GM18951 (cell line): ENCODE measurements at regions not wholly inside any gene's neighbourhood (a gene's known extent, or its start where the extent isn't known, plus 50 kb on each side); places are given as distances from the start of the nearest gene placed in this dataset.
"Not testable (repeated sequence)": the region's sequence is repeated elsewhere in the genome, so short reads cannot be mapped to it uniquely, and the experiment has no call there.

Source experiments
- POLR2A ChIP-seq: IDR thresholded peaks from 4 replicates; pipeline ENCODE4 v1.6.1; 2011; ENCODE audit warnings: mild to moderate bottlenecking; ENCODE audit not compliant: insufficient read length, insufficient read depth; ENCODE audit errors: extremely low read depth
- in situ Hi-C: fragments of 300-500 bp; cut with MboI; formaldehyde crosslinking; loops from one replicate; pipeline ENCODE4 v1.12.0; 2022; ENCODE audit warnings: low sequenced_read_pairs, mixed read lengths, inconsistent platforms; ENCODE audit not compliant: unreplicated experiment

- in situ Hi-C loops = no loop called here
- TF ChIP-seq POLR2A = no peak
Observed at GRCh38 chr7:25686493-25686892, 458.2 kb upstream of the NPVF start.

- TF ChIP-seq POLR2A = no peak
- in situ Hi-C loops = no loop called here
Observed at GRCh38 chr7:25694211-25694610, 457.8 kb upstream of the NFE2L3 start.

DNA sequence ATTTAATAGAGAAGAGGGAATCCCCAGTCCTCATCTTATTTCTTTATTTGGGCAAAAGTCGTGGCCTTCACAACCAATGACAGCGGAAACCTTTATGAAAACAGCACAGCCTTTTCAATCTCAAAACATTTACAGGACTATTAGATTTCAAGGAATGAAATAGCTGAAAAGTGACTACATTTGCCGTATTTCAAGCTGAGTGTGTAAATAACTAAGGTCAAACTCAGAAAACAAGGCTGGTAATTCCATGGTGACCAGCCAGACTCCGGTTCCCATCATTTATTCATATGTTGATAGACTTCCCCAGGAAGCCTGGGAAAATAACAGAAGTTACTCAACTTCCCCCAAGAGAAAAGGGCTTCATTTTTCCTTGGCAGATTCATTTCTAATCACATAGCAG lies 457.3 kb upstream of the NFE2L3 start:
- no peak for TF ChIP-seq POLR2A
- in situ Hi-C loops = no loop called here

DNA sequence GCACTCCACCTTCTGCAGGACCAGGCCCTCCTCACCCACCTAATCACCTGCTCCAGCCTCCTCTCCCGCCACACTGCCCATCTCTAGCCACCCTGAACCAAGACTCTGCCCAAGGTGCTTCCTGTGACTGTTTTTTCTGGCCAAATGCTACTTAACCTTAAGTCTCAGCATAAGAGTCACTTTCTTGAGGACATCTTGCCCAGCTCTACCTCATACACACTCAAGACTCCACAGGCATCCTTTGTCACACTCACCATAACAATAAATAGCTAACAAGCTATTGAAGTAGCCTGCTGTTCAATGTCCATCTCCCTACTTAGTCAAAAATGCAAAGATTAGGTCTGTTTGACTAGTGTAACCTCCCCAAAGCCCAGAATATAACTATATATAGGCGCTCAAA lies 455.4 kb upstream of the NFE2L3 start:
- TF ChIP-seq POLR2A = no peak
- in situ Hi-C loops = no loop called here

DNA sequence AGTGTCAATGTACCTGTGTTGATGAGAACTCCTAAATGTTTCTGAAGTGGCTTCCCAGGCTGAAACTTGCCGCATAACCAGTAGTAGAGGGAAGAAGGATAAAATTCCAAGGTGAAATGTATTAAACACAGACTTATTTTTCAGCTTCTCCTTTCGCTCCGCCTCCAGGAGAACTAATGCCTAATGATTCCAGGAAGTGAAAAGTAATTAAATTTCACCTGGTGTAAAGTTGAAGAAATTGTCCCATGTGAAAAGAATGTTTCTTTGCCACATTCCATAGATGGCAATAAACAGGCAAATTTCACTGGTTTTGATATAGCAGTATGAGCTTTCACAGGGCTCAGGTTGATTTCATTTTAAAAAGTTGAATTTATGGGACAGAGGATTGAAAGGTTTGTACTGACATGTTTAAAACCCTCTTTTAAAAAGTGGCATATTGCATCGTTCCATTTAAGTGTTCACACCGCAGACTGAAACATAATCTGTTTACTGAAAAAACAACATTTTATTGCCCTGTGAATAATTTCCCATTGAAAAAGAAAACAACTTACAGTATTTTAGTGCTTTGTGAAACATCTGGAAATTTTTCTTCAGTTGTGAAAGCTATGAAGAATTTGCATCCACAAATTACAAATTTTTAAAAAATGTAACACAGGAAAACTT lies 453.4 kb upstream of the NFE2L3 start:
- TF ChIP-seq POLR2A = no peak

GRCh38 chr7:25700141-25700540 lies 451.9 kb upstream of the NFE2L3 start:
- in situ Hi-C loops = not testable (repeated sequence)

More for the DNA sequence above, 453.4 kb upstream of the NFE2L3 start:
- in situ Hi-C loops = no loop called here

DNA sequence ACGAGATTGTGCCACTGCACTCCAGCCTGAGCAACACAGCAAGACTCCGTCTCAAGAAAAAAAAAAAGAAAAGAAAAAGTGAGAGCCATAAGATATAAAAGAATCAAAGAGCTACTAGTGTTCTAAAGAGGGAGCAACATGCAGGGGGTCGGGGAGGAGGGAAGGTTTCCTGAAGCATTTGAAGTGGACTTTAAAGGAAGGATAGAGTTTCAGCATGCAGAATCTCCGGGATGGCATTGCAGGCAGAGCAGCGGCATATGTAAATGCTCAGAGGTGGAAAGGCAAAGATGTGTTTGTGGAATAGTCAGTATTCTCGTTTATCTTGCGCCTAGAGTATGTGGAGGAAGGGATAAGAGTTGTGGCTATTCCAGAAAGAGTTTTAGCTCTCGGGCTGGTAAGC lies 447.6 kb upstream of the NFE2L3 start:
- no peak for TF ChIP-seq POLR2A
- in situ Hi-C loops = no loop called here

GRCh38 chr7:25706764-25707163 lies 445.2 kb upstream of the NFE2L3 start:
- no peak for TF ChIP-seq POLR2A
- in situ Hi-C loops = no loop called here

DNA sequence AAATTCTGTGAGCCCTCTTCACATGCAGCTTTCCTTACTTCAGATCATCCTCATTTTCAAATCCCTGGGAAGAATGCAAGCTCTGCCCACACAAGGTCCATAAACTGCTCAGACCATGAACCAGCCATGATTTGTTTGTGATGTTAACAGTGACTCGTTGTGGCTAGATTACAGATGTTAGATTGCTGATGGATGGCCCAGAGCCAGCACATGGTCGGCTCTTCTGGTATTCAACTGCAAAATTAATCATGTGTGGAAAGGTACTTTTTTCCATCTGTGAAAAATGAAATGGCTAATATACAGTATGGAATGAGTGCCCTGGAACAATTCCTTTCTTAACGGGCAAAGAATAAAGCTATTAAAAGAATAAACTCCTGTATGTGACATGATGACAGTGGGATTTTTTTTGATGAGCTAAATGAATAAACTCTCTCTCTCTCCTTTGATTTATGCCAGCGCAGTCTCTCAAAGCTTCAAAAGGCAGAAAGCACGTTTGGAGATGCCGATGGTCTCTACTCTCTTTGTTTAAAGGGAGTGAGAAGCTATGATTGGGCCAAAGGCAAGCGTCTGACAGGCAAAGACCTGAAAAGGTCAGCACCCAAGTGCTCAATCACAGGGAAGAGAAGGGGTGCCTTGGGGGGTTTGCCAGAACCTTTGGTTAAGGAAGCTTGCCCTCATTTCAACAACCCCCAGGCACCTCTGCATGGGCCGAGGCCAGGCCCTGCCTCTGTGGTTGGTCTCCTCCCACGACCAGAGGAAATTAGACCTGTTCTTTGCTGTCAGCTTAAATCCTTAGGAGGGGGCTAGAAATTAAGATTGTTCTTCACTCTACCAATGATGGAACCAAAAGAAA lies 444.0 kb upstream of the NFE2L3 start:
- in situ Hi-C loops = no loop called here
- TF ChIP-seq POLR2A = no peak

DNA sequence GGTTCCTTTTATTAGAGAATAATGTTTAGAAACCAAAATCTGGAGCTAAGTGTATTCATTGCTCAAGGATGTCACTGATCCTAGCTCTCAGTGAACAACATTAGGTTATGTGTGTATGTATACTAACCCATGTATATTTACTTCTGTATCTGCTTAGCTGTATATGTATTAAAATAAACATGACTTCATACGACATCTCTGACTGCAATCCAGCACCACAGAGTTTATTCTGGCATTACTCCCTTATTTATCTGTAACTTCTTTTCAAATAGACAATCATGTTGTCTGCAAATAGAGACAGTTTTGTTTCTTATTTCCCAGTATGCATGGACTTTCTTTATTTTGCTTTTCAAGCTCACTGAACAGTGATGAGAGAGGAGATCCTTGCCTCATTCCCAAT lies 441.0 kb upstream of the NFE2L3 start:
- in situ Hi-C loops = no loop called here
- no peak for TF ChIP-seq POLR2A

- in situ Hi-C loops = no loop called here
- TF ChIP-seq POLR2A = no peak
Observed at GRCh38 chr7:25711940-25712339, 440.1 kb upstream of the NFE2L3 start.

DNA sequence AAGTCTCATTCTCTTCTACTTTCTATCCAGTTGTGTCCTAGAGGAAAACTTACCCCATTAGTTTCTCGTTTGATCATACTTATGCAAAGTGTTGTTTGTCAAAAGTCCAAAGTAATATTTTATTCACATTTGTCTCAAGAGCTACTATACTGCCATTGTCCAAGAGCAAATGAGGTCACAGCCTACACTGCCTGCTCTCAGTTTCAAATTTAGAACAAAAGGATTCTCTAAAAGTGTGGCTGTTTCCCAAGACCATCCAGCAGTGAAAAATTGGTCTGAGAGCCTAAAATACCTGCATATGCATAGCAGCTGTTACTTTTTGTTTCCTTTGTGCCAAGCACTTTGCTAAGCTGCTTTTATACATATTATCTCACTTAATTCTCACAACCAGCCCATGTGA lies 439.5 kb upstream of the NFE2L3 start:
- in situ Hi-C loops = no loop called here

GRCh38 chr7:25714013-25714412 lies 438.0 kb upstream of the NFE2L3 start:
- in situ Hi-C loops = no loop called here
- TF ChIP-seq POLR2A = no peak

More for the DNA sequence above, 439.5 kb upstream of the NFE2L3 start:
- no peak for TF ChIP-seq POLR2A

DNA sequence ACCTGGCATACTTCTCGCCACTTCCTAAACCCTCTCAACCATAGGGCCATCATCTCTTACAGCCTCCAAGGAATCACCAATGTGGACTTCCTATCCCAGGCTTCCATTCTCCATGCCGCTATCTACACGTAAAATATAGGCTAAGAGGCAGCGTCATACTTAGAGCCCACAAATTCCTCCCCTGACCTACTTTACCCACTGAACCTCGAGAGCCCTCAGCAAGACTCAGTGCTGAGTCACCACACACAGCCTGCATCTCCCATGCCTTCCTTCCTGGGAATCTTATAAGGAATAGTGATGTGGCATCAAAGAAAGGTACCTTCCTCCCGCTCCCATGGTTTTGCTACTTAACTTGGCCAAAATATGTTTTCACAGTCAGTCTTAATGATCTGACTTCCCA lies 435.6 kb upstream of the NFE2L3 start:
- in situ Hi-C loops = no loop called here
- no peak for TF ChIP-seq POLR2A

DNA sequence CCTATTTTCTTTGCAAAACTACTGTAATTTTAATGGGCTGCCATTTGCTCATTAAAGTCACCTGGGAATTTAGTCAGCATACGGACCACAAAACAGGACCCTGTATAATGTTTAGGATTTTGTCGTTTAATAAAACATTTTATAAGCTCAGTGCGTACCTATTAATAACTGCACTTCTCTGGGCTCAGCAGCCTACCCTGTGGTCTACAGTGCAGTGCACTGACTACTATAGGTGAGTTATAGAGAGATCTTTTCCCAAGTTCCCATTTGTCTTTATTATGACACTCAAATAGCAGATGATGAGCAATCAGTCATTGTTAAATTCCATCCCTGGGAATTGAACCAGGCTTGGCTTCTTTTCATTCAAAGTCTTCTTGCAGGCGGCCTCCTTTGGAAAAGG lies 433.4 kb upstream of the NFE2L3 start:
- no peak for TF ChIP-seq POLR2A
- in situ Hi-C loops = no loop called here
